ENCODE measurements at regions not wholly inside any gene's neighbourhood (a gene's known extent, or its start where the extent isn't known, plus 50 kb on each side); places are given as distances from the start of the nearest gene placed in this dataset.
"Not testable (repeated sequence)": the region's sequence is repeated elsewhere in the genome, so short reads cannot be mapped to it uniquely, and the experiment has no call there.

GRCh38 chr19:29154163-29154562, 58.8 kb downstream of the UQCRFS1 start:
- no peak for DNase-seq (ENCODE audit: low spot score)

- DNase-seq (ENCODE audit: low spot score): no peak
Measured at GRCh38 chr19:29145756-29146155, 67.2 kb downstream of the UQCRFS1 start.

- DNase-seq (ENCODE audit: low spot score): no peak
Measured at GRCh38 chr19:29143183-29143582, 69.8 kb downstream of the UQCRFS1 start.

- no peak for DNase-seq (ENCODE audit: low spot score)
Measured at GRCh38 chr19:29139227-29139626, 73.7 kb downstream of the UQCRFS1 start.

GRCh38 chr19:29138206-29138605, 74.7 kb downstream of the UQCRFS1 start:
- DNase-seq (ENCODE audit: low spot score): not testable (repeated sequence)

GRCh38 chr19:29131456-29131855, 81.5 kb downstream of the UQCRFS1 start:
- DNase-seq (ENCODE audit: low spot score): no peak

GRCh38 chr19:29129148-29129547, 83.8 kb downstream of the UQCRFS1 start:
- no peak for DNase-seq (ENCODE audit: low spot score)

- no peak for DNase-seq (ENCODE audit: low spot score)
Measured at GRCh38 chr19:29128203-29128602, 84.7 kb downstream of the UQCRFS1 start.

- no peak for DNase-seq (ENCODE audit: low spot score)
Measured at GRCh38 chr19:29122185-29122584, 90.8 kb downstream of the UQCRFS1 start.

- no peak for DNase-seq (ENCODE audit: low spot score)
Measured at GRCh38 chr19:29121684-29122083, 91.3 kb downstream of the UQCRFS1 start.

- no peak for DNase-seq (ENCODE audit: low spot score)
Measured at GRCh38 chr19:29120466-29120865, 92.5 kb downstream of the UQCRFS1 start.

GRCh38 chr19:29119590-29119989, 93.4 kb downstream of the UQCRFS1 start:
- DNase-seq (ENCODE audit: low spot score): no peak

GRCh38 chr19:29118389-29118788, 94.6 kb downstream of the UQCRFS1 start:
- no peak for DNase-seq (ENCODE audit: low spot score)

- no peak for DNase-seq (ENCODE audit: low spot score)
Measured at GRCh38 chr19:29117926-29118325, 95.0 kb downstream of the UQCRFS1 start.

- no peak for DNase-seq (ENCODE audit: low spot score)
Measured at GRCh38 chr19:29115181-29115580, 97.8 kb downstream of the UQCRFS1 start.

- no peak for DNase-seq (ENCODE audit: low spot score)
Measured at GRCh38 chr19:29113838-29114237, 99.1 kb downstream of the UQCRFS1 start.

GRCh38 chr19:29111576-29111975, 101.4 kb downstream of the UQCRFS1 start:
- DNase-seq (ENCODE audit: low spot score): no peak

- DNase-seq (ENCODE audit: low spot score): no peak
Measured at GRCh38 chr19:29107831-29108230, 105.1 kb downstream of the UQCRFS1 start.

GRCh38 chr19:29106346-29106885, 106.5 kb downstream of the UQCRFS1 start:
- DNase-seq (ENCODE audit: low spot score): no peak

GRCh38 chr19:29105629-29106292, 107.2 kb downstream of the UQCRFS1 start:
- DNase-seq (ENCODE audit: low spot score): no peak

GRCh38 chr19:29104605-29105241, 108.2 kb downstream of the UQCRFS1 start:
- no peak for DNase-seq (ENCODE audit: low spot score)

- no peak for DNase-seq (ENCODE audit: low spot score)
Measured at GRCh38 chr19:29098863-29099481, 114.0 kb downstream of the UQCRFS1 start.

GRCh38 chr19:29098091-29098490, 114.9 kb downstream of the UQCRFS1 start:
- no peak for DNase-seq (ENCODE audit: low spot score)
